Activated T-cell treated with anti-CD3 and anti-CD28 coated beads, Interleukin-2, amount 50 U/mL, for 24 hours (primary cell): ENCODE measurements at regions not wholly inside any gene's neighbourhood (a gene's known extent, or its start where the extent isn't known, plus 50 kb on each side); places are given as distances from the start of the nearest gene placed in this dataset.

Source experiments
- DNase-seq: peaks from one replicate; pipeline ENCODE4 v3.0.0-alpha.2; 2020
- H3K27ac Mint-ChIP-seq: 2 replicates; pipeline ENCODE4 v1.8.0; 2020; ENCODE audit warnings: mild to moderate bottlenecking, mixed read lengths
- H3K27me3 Mint-ChIP-seq: 2 replicates; pipeline ENCODE4 v1.8.0; 2020; ENCODE audit warnings: mixed read lengths
- H3K36me3 Mint-ChIP-seq: 2 replicates; pipeline ENCODE4 v1.8.0; 2020; ENCODE audit warnings: low read depth, mixed read lengths
- H3K4me1 Mint-ChIP-seq: 2 replicates; pipeline ENCODE4 v1.8.0; 2020; ENCODE audit warnings: low read depth, mixed read lengths
- H3K4me3 Mint-ChIP-seq: 2 replicates; pipeline ENCODE4 v1.8.0; 2020; ENCODE audit warnings: mild to moderate bottlenecking, moderate library complexity, mixed read lengths
- H3K9me3 Mint-ChIP-seq: 2 replicates; pipeline ENCODE4 v1.8.0; 2020; ENCODE audit warnings: mixed read lengths

GRCh38 chr13:56216221-56216620, 924.5 kb upstream of the PRR20A start:
- Mint-ChIP-seq H3K4me3 (no peak overlapping the region), H3K4me1 (no peaks in the 10 kb centered on the region), H3K27ac (no peak overlapping the region), H3K36me3 (no peaks in the 10 kb centered on the region), H3K9me3 (peaks cover 24% of the 10 kb centered on the region), H3K27me3 (no peaks in the 10 kb centered on the region)
- DNase-seq: no peak

GRCh38 chr13:56247692-56248091, 893.0 kb upstream of the PRR20A start:
- H3K4me1 Mint-ChIP-seq: no peaks in the 10 kb centered on the region
- no peak overlapping the region for H3K27ac Mint-ChIP-seq

GRCh38 chr13:56271686-56272085, 869.0 kb upstream of the PRR20A start:
- DNase-seq: no peak
- Mint-ChIP-seq H3K4me3 (no peak overlapping the region), H3K27me3 (no peaks in the 10 kb centered on the region), H3K9me3 (peaks cover 15% of the 10 kb centered on the region), H3K36me3 (no peaks in the 10 kb centered on the region), H3K27ac (no peak overlapping the region), H3K4me1 (no peaks in the 10 kb centered on the region)

More at GRCh38 chr13:56247692-56248091, 893.0 kb upstream of the PRR20A start:
- no peak for DNase-seq
- no peaks in the 10 kb centered on the region for H3K27me3 Mint-ChIP-seq
- H3K36me3 Mint-ChIP-seq: no peaks in the 10 kb centered on the region
- H3K9me3 Mint-ChIP-seq: peaks cover 27% of the 10 kb centered on the region
- no peak overlapping the region for H3K4me3 Mint-ChIP-seq

DNA sequence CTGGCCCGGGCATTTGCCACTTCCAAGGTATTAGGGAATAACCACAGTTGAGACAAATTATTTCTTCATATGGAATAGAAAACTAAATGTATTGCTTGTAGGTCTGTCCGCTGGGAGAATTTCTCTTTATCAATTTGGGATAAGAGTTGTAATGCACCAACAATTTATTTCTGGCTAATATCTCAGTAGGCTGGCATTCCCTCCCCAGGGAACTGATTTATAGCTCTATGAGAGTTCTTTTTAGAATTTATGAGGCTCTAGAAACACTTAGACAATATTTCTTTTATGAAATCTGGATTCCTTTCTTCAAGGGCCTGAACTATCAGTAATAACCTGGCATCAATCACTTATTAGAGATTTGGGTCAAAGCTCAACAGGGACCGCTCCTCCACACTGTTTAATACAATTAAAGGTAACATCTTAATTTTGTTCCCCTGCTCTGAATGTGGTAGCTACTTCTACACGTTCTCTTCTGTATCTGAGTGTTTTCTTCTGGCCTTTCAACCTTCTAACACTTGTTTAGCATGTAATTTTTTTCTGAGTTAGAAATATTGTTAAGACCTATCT, 857.4 kb upstream of the PRR20A start:
- H3K36me3 Mint-ChIP-seq: no peaks in the 10 kb centered on the region
- no peak overlapping the region for H3K4me3 Mint-ChIP-seq
- no peaks in the 10 kb centered on the region for H3K4me1 Mint-ChIP-seq
- DNase-seq: no peak
- H3K9me3 Mint-ChIP-seq: peaks cover 27% of the 10 kb centered on the region
- no peaks in the 10 kb centered on the region for H3K27me3 Mint-ChIP-seq
- H3K27ac Mint-ChIP-seq: no peak overlapping the region

GRCh38 chr13:56299650-56300049, 841.1 kb upstream of the PRR20A start:
- DNase-seq: no peak
- H3K36me3 Mint-ChIP-seq: no peaks in the 10 kb centered on the region
- H3K4me1 Mint-ChIP-seq: no peaks in the 10 kb centered on the region
- H3K9me3 Mint-ChIP-seq: peaks cover 11% of the 10 kb centered on the region
- H3K27me3 Mint-ChIP-seq: no peaks in the 10 kb centered on the region
- H3K27ac Mint-ChIP-seq: no peak overlapping the region
- no peak overlapping the region for H3K4me3 Mint-ChIP-seq

DNA sequence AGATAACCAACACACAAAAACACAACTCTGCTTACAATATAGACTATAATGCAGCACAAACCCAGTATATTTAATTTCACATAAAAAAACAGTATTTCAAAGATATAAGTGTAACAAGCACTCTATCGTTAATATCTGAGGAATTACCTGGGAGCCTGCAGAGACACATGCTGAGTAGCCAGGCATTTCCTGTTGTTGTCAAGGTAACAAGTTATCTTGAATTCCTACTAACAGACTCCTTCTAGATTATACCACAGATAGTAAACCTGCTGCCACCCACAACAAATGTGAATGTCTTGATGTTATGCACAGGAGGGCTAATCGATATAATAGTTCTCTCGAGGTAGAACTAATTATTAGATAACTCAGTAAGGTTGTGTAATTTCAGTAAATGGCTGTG, 826.0 kb upstream of the PRR20A start:
- H3K27me3 Mint-ChIP-seq: no peaks in the 10 kb centered on the region
- H3K9me3 Mint-ChIP-seq: peaks cover 22% of the 10 kb centered on the region
- no peak for DNase-seq
- no peak overlapping the region for H3K27ac Mint-ChIP-seq
- H3K4me1 Mint-ChIP-seq: no peaks in the 10 kb centered on the region
- no peaks in the 10 kb centered on the region for H3K36me3 Mint-ChIP-seq
- H3K4me3 Mint-ChIP-seq: no peak overlapping the region

- H3K27ac Mint-ChIP-seq: no peak overlapping the region
- H3K27me3 Mint-ChIP-seq: no peaks in the 10 kb centered on the region
- no peaks in the 10 kb centered on the region for H3K4me1 Mint-ChIP-seq
- peaks cover 17% of the 10 kb centered on the region for H3K9me3 Mint-ChIP-seq
- H3K36me3 Mint-ChIP-seq: no peaks in the 10 kb centered on the region
- H3K4me3 Mint-ChIP-seq: no peak overlapping the region
- DNase-seq: no peak
Measured at GRCh38 chr13:56317841-56318240, 822.9 kb upstream of the PRR20A start.

DNA sequence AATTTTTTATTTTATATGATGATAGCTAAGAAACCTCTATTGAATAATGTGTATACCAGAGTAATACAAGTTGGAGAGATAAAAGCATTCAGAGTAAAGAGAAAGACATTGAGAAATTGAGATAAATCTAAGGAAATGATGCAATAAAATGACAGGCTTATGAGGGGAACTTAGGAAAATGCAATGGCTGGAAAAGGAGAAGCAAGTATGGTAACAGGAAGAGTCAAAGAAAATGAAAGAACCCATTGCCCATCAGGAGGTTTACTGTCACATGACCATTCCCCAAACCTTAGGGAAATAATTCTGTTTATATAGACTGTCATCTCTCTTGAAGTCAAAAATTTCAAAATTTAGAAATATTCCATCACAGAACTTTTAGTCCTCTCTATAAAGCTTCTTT, 808.0 kb upstream of the PRR20A start:
- H3K27ac Mint-ChIP-seq: no peak overlapping the region
- H3K36me3 Mint-ChIP-seq: no peaks in the 10 kb centered on the region

DNA sequence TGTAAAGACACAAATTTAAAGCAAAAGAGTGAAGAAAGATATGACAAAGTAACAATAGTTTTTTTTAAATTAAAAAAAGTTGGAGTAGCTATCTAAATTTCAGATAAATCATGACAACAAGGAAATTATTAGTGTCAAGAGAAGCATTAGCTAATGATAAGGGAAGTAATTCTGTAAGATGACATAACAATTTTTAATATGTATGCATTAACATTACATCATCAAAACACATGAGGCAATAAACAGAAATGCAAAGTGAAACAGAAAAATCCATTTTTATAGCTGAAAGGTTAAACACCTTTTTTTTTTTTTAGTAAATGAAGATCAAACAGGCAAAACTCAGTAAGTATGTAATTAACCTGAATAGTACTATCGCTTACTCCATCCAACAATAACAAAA, 804.9 kb upstream of the PRR20A start:
- no peaks in the 10 kb centered on the region for H3K27me3 Mint-ChIP-seq

More for the DNA sequence above, 808.0 kb upstream of the PRR20A start:
- Mint-ChIP-seq H3K4me1 (no peaks in the 10 kb centered on the region), H3K4me3 (no peak overlapping the region), H3K9me3 (peaks cover 14% of the 10 kb centered on the region), H3K27me3 (no peaks in the 10 kb centered on the region)
- DNase-seq: no peak

DNA sequence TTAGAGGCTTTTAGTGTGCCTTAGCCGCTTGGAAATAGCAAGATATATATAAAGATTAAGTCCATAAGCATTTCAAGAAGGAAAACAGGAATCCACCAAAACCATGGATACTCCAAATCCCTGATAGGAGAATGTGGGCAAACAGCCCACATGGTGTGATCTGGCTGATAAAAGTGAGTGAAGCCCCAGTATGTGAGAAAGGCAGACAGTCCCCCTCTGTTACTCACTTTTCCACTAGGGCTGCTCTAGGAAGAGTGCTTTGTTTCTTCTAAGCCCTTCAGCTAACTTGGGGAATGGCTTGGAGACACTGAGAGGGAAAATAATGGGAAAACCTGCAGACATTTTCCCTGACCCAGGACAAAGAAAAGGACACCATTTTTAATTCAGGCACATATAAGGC, 802.3 kb upstream of the PRR20A start:
- DNase-seq: no peak
- Mint-ChIP-seq H3K36me3 (no peaks in the 10 kb centered on the region), H3K27me3 (no peaks in the 10 kb centered on the region), H3K4me3 (no peak overlapping the region), H3K9me3 (peaks cover 25% of the 10 kb centered on the region), H3K4me1 (no peaks in the 10 kb centered on the region), H3K27ac (no peak overlapping the region)

More for the DNA sequence above, 804.9 kb upstream of the PRR20A start:
- Mint-ChIP-seq H3K27ac (no peak overlapping the region), H3K36me3 (no peaks in the 10 kb centered on the region), H3K4me3 (no peak overlapping the region), H3K9me3 (peaks cover 21% of the 10 kb centered on the region), H3K4me1 (no peaks in the 10 kb centered on the region)
- DNase-seq: no peak

- Mint-ChIP-seq H3K4me1 (no peaks in the 10 kb centered on the region), H3K4me3 (no peak overlapping the region), H3K27me3 (no peaks in the 10 kb centered on the region), H3K36me3 (no peaks in the 10 kb centered on the region), H3K27ac (no peak overlapping the region), H3K9me3 (peaks cover 22% of the 10 kb centered on the region)
- no peak for DNase-seq
Measured at GRCh38 chr13:56347014-56347413, 793.7 kb upstream of the PRR20A start.

DNA sequence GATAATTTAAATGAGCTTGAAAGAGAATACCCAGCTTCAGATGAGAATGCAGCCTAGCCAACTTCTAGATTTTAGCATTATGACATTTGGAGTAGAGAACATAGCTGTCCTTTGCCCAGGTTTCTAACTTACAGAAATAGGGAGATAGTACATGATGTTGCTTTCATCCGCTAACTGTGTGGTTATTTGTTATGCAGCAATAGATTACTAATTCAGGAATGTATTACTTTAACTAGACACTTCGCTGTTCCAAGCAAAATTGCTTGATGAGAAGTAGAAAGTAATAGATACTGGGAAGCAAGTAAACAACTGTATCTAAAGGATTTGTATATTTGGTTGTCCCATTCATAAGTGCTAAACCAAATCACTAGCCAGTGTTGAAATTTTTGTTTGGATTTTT, 790.9 kb upstream of the PRR20A start:
- Mint-ChIP-seq H3K27me3 (no peaks in the 10 kb centered on the region), H3K4me3 (no peak overlapping the region), H3K9me3 (peaks cover 19% of the 10 kb centered on the region), H3K4me1 (no peaks in the 10 kb centered on the region), H3K27ac (no peak overlapping the region), H3K36me3 (no peaks in the 10 kb centered on the region)
- no peak for DNase-seq

DNA sequence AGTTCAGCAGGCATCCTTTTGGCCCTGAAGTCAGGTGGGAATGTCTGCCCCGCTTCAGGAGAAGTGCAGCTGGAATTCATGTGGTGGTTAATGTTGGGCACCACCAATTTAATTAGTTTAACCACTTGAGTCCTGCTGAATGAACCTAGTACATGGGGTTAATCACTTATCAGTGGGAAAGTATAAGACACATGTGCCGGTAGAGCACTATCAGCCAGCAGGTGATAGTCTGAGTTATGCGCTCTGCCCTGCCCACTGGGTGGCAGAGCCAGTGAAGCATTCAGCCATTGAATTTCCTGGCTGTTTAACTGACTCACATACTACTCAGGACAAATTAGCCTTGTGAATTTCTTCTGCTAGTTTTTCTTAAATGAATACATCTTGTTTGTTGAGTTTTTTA, 789.7 kb upstream of the PRR20A start:
- no peaks in the 10 kb centered on the region for H3K4me1 Mint-ChIP-seq
- H3K9me3 Mint-ChIP-seq: peaks cover 19% of the 10 kb centered on the region
- no peak for DNase-seq
- H3K27ac Mint-ChIP-seq: no peak overlapping the region
- H3K36me3 Mint-ChIP-seq: no peaks in the 10 kb centered on the region
- no peak overlapping the region for H3K4me3 Mint-ChIP-seq
- no peaks in the 10 kb centered on the region for H3K27me3 Mint-ChIP-seq

DNA sequence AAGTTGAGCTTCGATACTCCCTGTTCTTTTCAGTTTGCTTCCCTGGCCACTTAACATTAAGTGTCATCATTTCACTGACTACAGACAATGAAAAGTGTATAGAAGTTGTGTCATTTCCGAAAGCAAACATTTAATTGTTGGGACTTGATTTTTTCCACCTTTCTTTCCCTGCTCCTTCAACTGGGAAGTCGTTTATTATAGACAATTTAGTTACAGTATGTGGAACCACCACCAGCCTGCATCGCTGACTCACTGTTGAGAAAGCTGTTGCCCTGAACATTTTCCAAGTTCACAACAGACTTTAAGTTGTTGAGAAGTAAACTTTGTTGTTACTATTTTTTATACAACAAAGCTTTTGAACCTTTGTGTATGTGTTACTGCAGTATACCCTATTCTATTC, 788.4 kb upstream of the PRR20A start:
- no peaks in the 10 kb centered on the region for H3K36me3 Mint-ChIP-seq
- H3K4me3 Mint-ChIP-seq: no peak overlapping the region
- DNase-seq: no peak
- H3K4me1 Mint-ChIP-seq: no peaks in the 10 kb centered on the region
- no peaks in the 10 kb centered on the region for H3K27me3 Mint-ChIP-seq
- H3K27ac Mint-ChIP-seq: no peak overlapping the region
- H3K9me3 Mint-ChIP-seq: peaks cover 20% of the 10 kb centered on the region

DNA sequence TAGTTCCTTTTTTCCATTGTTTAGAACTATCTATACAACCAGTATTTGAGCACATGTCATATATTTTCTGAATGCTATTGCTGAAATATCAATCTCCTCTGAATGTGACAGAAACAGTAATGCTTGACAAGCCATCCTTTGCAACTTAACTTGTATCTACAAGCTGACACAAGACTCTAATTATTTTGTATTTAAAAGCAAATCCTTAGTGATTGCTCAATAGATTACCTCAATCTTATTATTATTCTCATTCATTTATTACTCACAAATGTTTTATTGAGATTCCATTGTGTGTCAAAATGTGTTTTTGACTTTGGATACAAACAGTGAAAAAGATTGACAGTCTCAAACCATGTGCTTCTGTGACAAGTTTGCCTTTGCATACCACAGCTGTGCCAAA, 787.8 kb upstream of the PRR20A start:
- Mint-ChIP-seq H3K27ac (no peak overlapping the region), H3K36me3 (no peaks in the 10 kb centered on the region), H3K27me3 (no peaks in the 10 kb centered on the region), H3K4me3 (no peak overlapping the region), H3K4me1 (no peaks in the 10 kb centered on the region), H3K9me3 (peaks cover 23% of the 10 kb centered on the region)
- DNase-seq: no peak

- no peak overlapping the region for H3K27ac Mint-ChIP-seq
- H3K4me3 Mint-ChIP-seq: no peak overlapping the region
- H3K9me3 Mint-ChIP-seq: peaks cover 26% of the 10 kb centered on the region
- no peaks in the 10 kb centered on the region for H3K36me3 Mint-ChIP-seq
- no peaks in the 10 kb centered on the region for H3K4me1 Mint-ChIP-seq
- no peak for DNase-seq
- no peaks in the 10 kb centered on the region for H3K27me3 Mint-ChIP-seq
Measured at GRCh38 chr13:56356690-56357089, 784.0 kb upstream of the PRR20A start.
